Liver (tissue), 8 donors: ENCODE measurements at regions not wholly inside any gene's neighbourhood (a gene's known extent, or its start where the extent isn't known, plus 50 kb on each side); places are given as distances from the start of the nearest gene placed in this dataset.
A peak's percentile ranks its signal among the peaks of the same experiment; 100 is the strongest.
"Not testable (repeated sequence)": the region's sequence is repeated elsewhere in the genome, so short reads cannot be mapped to it uniquely, and the experiment has no call there.

ENCODE experiments used
- DNase-seq: peaks from one replicate; pipeline ENCODE4 v3.0.0-alpha.2; 2017; ENCODE audit warnings: low spot score
- H3K27ac ChIP-seq, 2 donors: one replicate each; pipeline ENCODE4 v1.7.0; 2013; ENCODE audit warnings: inconsistent platforms in 2 of 2, low read length in 2 of 2, control low read depth in 1 of 2, low read depth in 1 of 2, mild to moderate bottlenecking in 1 of 2
- H3K27me3 ChIP-seq, 4 donors: one replicate each; pipeline versions ENCODE4 v1.6.1 to v1.7.0; 2013; ENCODE audit warnings: low read length in 3 of 4, inconsistent platforms in 1 of 4, mild to moderate bottlenecking in 1 of 4, moderate library complexity in 1 of 4; ENCODE audit not compliant: control insufficient read depth in 4 of 4, insufficient read depth in 4 of 4
- H3K36me3 ChIP-seq, 4 donors: one replicate each; pipeline versions ENCODE4 v1.6.1 to v1.7.0; 2013; ENCODE audit warnings: low read length in 3 of 4, mild to moderate bottlenecking in 3 of 4, low read depth in 1 of 4, moderate library complexity in 1 of 4; ENCODE audit not compliant: control insufficient read depth in 4 of 4, insufficient read depth in 3 of 4
- H3K4me1 ChIP-seq, 4 donors: one replicate each; pipeline versions ENCODE4 v1.6.1 to v1.7.0; 2013; ENCODE audit warnings: low read length in 3 of 4, mild to moderate bottlenecking in 3 of 4, moderate library complexity in 1 of 4; ENCODE audit not compliant: control insufficient read depth in 4 of 4, insufficient read depth in 4 of 4
- H3K4me3 ChIP-seq, 3 donors: one replicate each; pipeline versions ENCODE4 v1.6.1 to v1.7.0; 2013; ENCODE audit warnings: low read length in 3 of 3, control low read depth in 1 of 3, low read depth in 1 of 3, mild to moderate bottlenecking in 1 of 3
- H3K9ac ChIP-seq, 2 donors: one replicate each; pipeline ENCODE4 v1.7.0; 2013; ENCODE audit warnings: low read length in 2 of 2, mild to moderate bottlenecking in 2 of 2, moderate library complexity in 2 of 2, control low read depth in 1 of 2, low read depth in 1 of 2
- H3K9me3 ChIP-seq, 4 donors: one replicate each; pipeline versions ENCODE4 v1.6.1 to v1.7.0; 2013; ENCODE audit warnings: low read length in 3 of 4; ENCODE audit not compliant: control insufficient read depth in 4 of 4
- ATF3 ChIP-seq: IDR thresholded peaks from 2 replicates; pipeline ENCODE4 v1.6.1; 2016; ENCODE audit warnings: antibody characterized with exemption
- CTCF ChIP-seq: fragments of 150-350 bp; IDR thresholded peaks from 2 replicates; pipeline ENCODE4 v1.5.1; 2017; ENCODE audit warnings: improper control_type of control experiment, low read depth, low read length; ENCODE audit not compliant: missing input control
- EGR1 ChIP-seq, 2 donors: IDR thresholded peaks; 2 replicates each; pipeline ENCODE4 v1.6.1; 2016 to 2018; ENCODE audit warnings: antibody characterized with exemption in 2 of 2, low read depth in 2 of 2
- FOXA1 ChIP-seq: IDR thresholded peaks from 2 replicates; pipeline ENCODE4 v1.6.1; 2016; ENCODE audit warnings: antibody characterized with exemption
- FOXA2 ChIP-seq: IDR thresholded peaks from 2 replicates; pipeline ENCODE4 v1.6.1; 2016; ENCODE audit warnings: antibody characterized with exemption
- GABPA ChIP-seq, 2 donors: IDR thresholded peaks in 1 of 2; conservative IDR thresholded peaks in 1 of 2; 2 replicates each; pipeline ENCODE4 v1.6.1; 2016; ENCODE audit warnings: antibody characterized with exemption in 2 of 2, mild to moderate bottlenecking in 1 of 2, moderate library complexity in 1 of 2
- HNF4A ChIP-seq, 2 donors: conservative IDR thresholded peaks; 2 replicates each; pipeline ENCODE4 v1.6.1; 2016; ENCODE audit warnings: antibody characterized with exemption in 2 of 2, mild to moderate bottlenecking in 2 of 2
- HNF4G ChIP-seq: IDR thresholded peaks from 2 replicates; pipeline ENCODE4 v1.6.1; 2016; ENCODE audit warnings: antibody characterized with exemption
- JUND ChIP-seq, 2 donors: IDR thresholded peaks; 2 replicates each; pipeline ENCODE4 v1.6.1; 2016; ENCODE audit warnings: antibody characterized with exemption in 2 of 2
- MAX ChIP-seq: IDR thresholded peaks from 2 replicates; pipeline ENCODE4 v1.6.1; 2016; ENCODE audit warnings: antibody characterized with exemption
- NR2F2 ChIP-seq: IDR thresholded peaks from 2 replicates; pipeline ENCODE4 v1.6.1; 2016; ENCODE audit warnings: antibody characterized with exemption
- RAD21 ChIP-seq, 2 donors: IDR thresholded peaks; 2 replicates each; pipeline ENCODE4 v1.6.1; 2016; ENCODE audit warnings: antibody characterized with exemption in 2 of 2, mild to moderate bottlenecking in 2 of 2
- REST ChIP-seq: IDR thresholded peaks from 2 replicates; pipeline ENCODE4 v1.6.1; 2016; ENCODE audit warnings: antibody characterized with exemption, mild to moderate bottlenecking
- RXRA ChIP-seq, 2 donors: IDR thresholded peaks; 2 replicates each; pipeline ENCODE4 v1.6.1; 2017 to 2018; ENCODE audit warnings: antibody characterized with exemption in 2 of 2, mild to moderate bottlenecking in 1 of 2
- TAF1 ChIP-seq: conservative IDR thresholded peaks from 2 replicates; pipeline ENCODE4 v1.6.1; 2016; ENCODE audit warnings: antibody characterized with exemption, mild to moderate bottlenecking
- YY1 ChIP-seq: IDR thresholded peaks from 2 replicates; pipeline ENCODE4 v1.6.1; 2016; ENCODE audit warnings: antibody characterized with exemption, mild to moderate bottlenecking
- ZBTB33 ChIP-seq: IDR thresholded peaks from 2 replicates; pipeline ENCODE4 v1.6.1; 2016; ENCODE audit warnings: antibody characterized with exemption
- WGBS: extraction: QIAGEN DNeasy Blood & Tissue Kit; methylation state at CpG from one replicate; pipeline ENCODE4 v1.1.7; 2013; 5-methylcytosine and 5-hydroxymethylcytosine counted together
- donor health status: healthy.
- donor health status: healthy.
- donor health status: healthy.
- donor health status: healthy.
- donor health status: healthy.

- WGBS, result 77% methylated on average over 4 of the region's 4 CpGs
- no peak overlapping the region for H3K9ac ChIP-seq
- no peak for TF ChIP-seq NR2F2
- TF ChIP-seq HNF4A (conservative IDR thresholded peaks at IDR 0.05), result peak in 1 of 2 donors; percentile 40
- TF ChIP-seq MAX, result peak; percentile 39
- no peak for TF ChIP-seq CTCF
- TF ChIP-seq FOXA1, result no peak
- TF ChIP-seq RXRA (IDR thresholded peaks at IDR 0.05), result peak in 1 of 2 donors; percentile 60
Measured at GRCh38 chr3:39712413-39713048, 96.9 kb upstream of the MYRIP start.

GRCh38 chr3:39713341-39713740 lies 96.1 kb upstream of the MYRIP start:
- DNase-seq, H3K4me1 ChIP-seq, H3K4me3 ChIP-seq, H3K27ac ChIP-seq, H3K9ac ChIP-seq, H3K36me3 ChIP-seq, H3K27me3 ChIP-seq, H3K9me3 ChIP-seq: not testable (repeated sequence)
- WGBS, result 95% methylated on average over 24 of the region's 24 CpGs

More at GRCh38 chr3:39712413-39713048, 96.9 kb upstream of the MYRIP start:
- Histone ChIP-seq H3K27me3 (no peaks in the 10 kb centered on the region), H3K27ac (peak overlapping the region in 1 of 2 donors; percentile 5), H3K4me3 (no peak overlapping the region), H3K9me3 (no peaks in the 10 kb centered on the region), H3K4me1 (no peaks in the 10 kb centered on the region), H3K36me3 (no peaks in the 10 kb centered on the region)
- no peak for DNase-seq

- no peaks in the 10 kb centered on the region for H3K36me3 ChIP-seq
- H3K27me3 ChIP-seq, result no peaks in the 10 kb centered on the region
- H3K4me1 ChIP-seq, result no peaks in the 10 kb centered on the region
- no peak for DNase-seq
- no peak overlapping the region for H3K27ac ChIP-seq
- H3K9me3 ChIP-seq, result no peaks in the 10 kb centered on the region
- WGBS, result 89% methylated on average over 3 of the region's 3 CpGs
- no peak overlapping the region for H3K9ac ChIP-seq
- H3K4me3 ChIP-seq, result no peak overlapping the region
- TF ChIP-seq FOXA2, result no peak
- TF ChIP-seq REST, result no peak
- TF ChIP-seq EGR1 (IDR thresholded peaks at IDR 0.05; ENCODE audit: low read depth in 2 of 2), result no peak
- TF ChIP-seq HNF4A (conservative IDR thresholded peaks at IDR 0.05), result no peak
- TF ChIP-seq ATF3, result no peak
- TF ChIP-seq FOXA1, result no peak
- TF ChIP-seq ZBTB33, result no peak
- TF ChIP-seq CTCF, result no peak
- TF ChIP-seq HNF4G, result no peak
- no peak for TF ChIP-seq YY1
- no peak for TF ChIP-seq MAX
- no peak for TF ChIP-seq RAD21 (IDR thresholded peaks at IDR 0.05)
- TF ChIP-seq RXRA (IDR thresholded peaks at IDR 0.05), result no peak
- no peak for TF ChIP-seq JUND (IDR thresholded peaks at IDR 0.05)
- no peak for TF ChIP-seq GABPA (IDR thresholded peaks at IDR 0.05 in 1 of 2, conservative IDR thresholded peaks at IDR 0.05 in 1 of 2)
- no peak for TF ChIP-seq TAF1
Measured at GRCh38 chr3:39716849-39717248, 92.6 kb upstream of the MYRIP start.
